ENCODE measurements at regions not wholly inside any gene's neighbourhood (a gene's known extent, or its start where the extent isn't known, plus 50 kb on each side); places are given as distances from the start of the nearest gene placed in this dataset.

- Histone ChIP-seq H2BK5ac (ENCODE audit: low read depth, low read length) (no peak overlapping the region), H2BK15ac (ENCODE audit: low read length) (no peak overlapping the region), H2BK20ac (ENCODE audit: low read length) (no peak overlapping the region), H3K27me3 (replicated peaks in 1 of 4; ENCODE audit: control insufficient read depth in 3 of 4, extremely low read depth in 1 of 4, insufficient read depth in 3 of 4, low read length in 3 of 4) (no peaks in the 10 kb centered on the region), H3K9me3 (ENCODE audit: insufficient read depth in 2 of 2, low read depth in 1 of 2, low read length in 1 of 2) (no peaks in the 10 kb centered on the region), H3K56ac (replicated peaks; ENCODE audit: insufficient read length, low read depth, low read length) (no peak overlapping the region), H3K23me2 (ENCODE audit: low read depth, low read length) (no peaks in the 10 kb centered on the region), H3K4me2 (ENCODE audit: insufficient read depth in 1 of 2, low read depth in 2 of 2, low read length in 2 of 2) (no peak overlapping the region), H3K79me1 (ENCODE audit: low read depth, low read length) (no peaks in the 10 kb centered on the region), H2BK120ac (replicated peaks; ENCODE audit: low read depth, low read length) (no peak overlapping the region), H3K14ac (ENCODE audit: insufficient read length) (no peak overlapping the region), H3K4me3 (ENCODE audit: extremely low read depth in 1 of 4, insufficient read depth in 2 of 4, low read depth in 3 of 4, low read length in 4 of 4) (no peak overlapping the region), H3K79me2 (ENCODE audit: control insufficient read depth in 1 of 2, insufficient read depth in 2 of 2, low read length in 2 of 2) (no peaks in the 10 kb centered on the region), H3K18ac (ENCODE audit: extremely low read depth, low read length) (no peak overlapping the region), H4K8ac (ENCODE audit: extremely low read depth, insufficient read depth, low read length) (no peak overlapping the region), H4K91ac (replicated peaks; ENCODE audit: insufficient read length, low read length) (no peak overlapping the region), H3K4ac (replicated peaks; ENCODE audit: insufficient read length, low read depth, low read length) (no peak overlapping the region), H3K23ac (ENCODE audit: insufficient read length) (no peak overlapping the region), H3K9ac (replicated peaks in 1 of 4; ENCODE audit: extremely low read depth in 1 of 4, low read depth in 3 of 4, low read length in 3 of 4) (no peak overlapping the region), H2BK12ac (ENCODE audit: low read depth, low read length) (no peak overlapping the region), H4K20me1 (replicated peaks in 1 of 2; ENCODE audit: control insufficient read depth in 1 of 2, insufficient read depth in 2 of 2, low read length in 2 of 2) (no peaks in the 10 kb centered on the region), H3K27ac (ENCODE audit: low read depth, low read length) (no peak overlapping the region), H2AK5ac (ENCODE audit: low read depth, low read length) (no peak overlapping the region), H3K4me1 (replicated peaks in 1 of 4; ENCODE audit: control insufficient read depth in 3 of 4, insufficient read depth in 4 of 4, low read length in 3 of 4) (no peaks in the 10 kb centered on the region; a peak in 1 of 7 replicates), H4K5ac (ENCODE audit: insufficient read length, low read depth, low read length) (no peak overlapping the region), H2AFZ (ENCODE audit: low read length) (no peak overlapping the region), H3K36me3 (ENCODE audit: control insufficient read depth in 2 of 4, insufficient read depth in 4 of 4, low read length in 3 of 4) (0 out of 8 replicates have a peak, but pooled peaks cover 0 to 2% (median 0%) of the 10 kb centered on the region in 4 experiments)
- DNase-seq (ENCODE audit: low read depth in 1 of 2, low spot score in 2 of 2) (no peak), FAIRE-seq (no peak)
- 78% methylated on average over 2 of the region's 2 CpGs; no CpG with 5 or more reads in 1 of the 2 experiments for WGBS, 2 experiments (ENCODE audit: extremely low coverage in 1 of 2, insufficient coverage in 1 of 2, insufficient read length in 1 of 2, insufficient replicate concordance in 2 of 2, low coverage in 1 of 2, low lambda C conversion rate in 2 of 2, missing lambda C conversion rate in 1 of 2)
- POLR2A ChIA-PET (ENCODE audit: partially characterized antibody) = no interaction called here
- CTCF ChIA-PET (ENCODE audit: partially characterized antibody) = interaction anchor here (0.5 to 2.6 kb wide), 48 partner anchors 9 to 868 kb away, joined by 3 to 36 read pairs (median 4); partner anchors contain the start of gene MAFB
- TF ChIP-seq YY1 (IDR thresholded peaks at IDR 0.05; ENCODE audit: low read depth, low read length) = no peak
- TF ChIP-seq JUND (IDR thresholded peaks at IDR 0.05; ENCODE audit: low read length) = no peak
- TF ChIP-seq HDAC6 (IDR thresholded peaks at IDR 0.05; ENCODE audit: low read depth, low read length) = no peak
- TF ChIP-seq NANOG (IDR thresholded peaks at IDR 0.05; ENCODE audit: insufficient read depth, low read depth, low read length, poor library complexity, severe bottlenecking) = no peak
- no peak for TF ChIP-seq POLR2AphosphoS5 (IDR thresholded peaks at IDR 0.05; ENCODE audit: low read depth, low read length)
- TF ChIP-seq TAF1 (IDR thresholded peaks at IDR 0.05; ENCODE audit: low read depth, low read length) = no peak
Measured at GRCh38 chr20:39873286-39873685, 815.8 kb downstream of the MAFB start.
